B cell (primary cell): ENCODE measurements at regions not wholly inside any gene's neighbourhood (a gene's known extent, or its start where the extent isn't known, plus 50 kb on each side); places are given as distances from the start of the nearest gene placed in this dataset.

Experiments used
- EZH2 ChIP-seq: IDR thresholded peaks from 2 replicates; pipeline ENCODE4 v1.6.1; 2012; ENCODE audit warnings: borderline replicate concordance, low read depth, mild to moderate bottlenecking, moderate library complexity, low read length; ENCODE audit not compliant: insufficient read depth, poor library complexity, severe bottlenecking
- TF ChIP-seq, protein P1 (sequence below): fragments of 200-600 bp; IDR thresholded peaks from one replicate; pipeline ENCODE4 v1.8.0; 2022; ENCODE audit warnings: antibody characterized with exemption, mild to moderate bottlenecking

DNA sequence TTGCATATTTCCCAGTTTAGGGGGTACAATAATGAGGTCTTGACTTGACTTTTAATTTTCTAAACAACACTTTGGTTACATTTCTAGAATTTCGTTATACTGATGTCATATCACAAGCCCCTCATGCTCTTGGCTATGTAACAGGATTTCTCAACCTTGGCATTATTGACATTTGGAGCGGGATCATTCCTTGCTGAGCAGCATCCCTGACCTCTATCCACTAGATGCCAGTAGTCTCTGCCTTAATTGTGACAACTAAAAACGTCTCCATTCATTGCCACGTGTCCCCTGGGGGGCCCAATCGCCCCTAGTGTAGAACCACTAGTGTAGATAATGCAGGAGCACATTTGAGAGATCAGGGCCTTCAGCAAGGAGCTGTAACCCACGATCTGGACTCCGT lies 234.2 kb upstream of the MID1 start:
- TF ChIP-seq EZH2, result no peak
- TF ChIP-seq, protein P1, sequence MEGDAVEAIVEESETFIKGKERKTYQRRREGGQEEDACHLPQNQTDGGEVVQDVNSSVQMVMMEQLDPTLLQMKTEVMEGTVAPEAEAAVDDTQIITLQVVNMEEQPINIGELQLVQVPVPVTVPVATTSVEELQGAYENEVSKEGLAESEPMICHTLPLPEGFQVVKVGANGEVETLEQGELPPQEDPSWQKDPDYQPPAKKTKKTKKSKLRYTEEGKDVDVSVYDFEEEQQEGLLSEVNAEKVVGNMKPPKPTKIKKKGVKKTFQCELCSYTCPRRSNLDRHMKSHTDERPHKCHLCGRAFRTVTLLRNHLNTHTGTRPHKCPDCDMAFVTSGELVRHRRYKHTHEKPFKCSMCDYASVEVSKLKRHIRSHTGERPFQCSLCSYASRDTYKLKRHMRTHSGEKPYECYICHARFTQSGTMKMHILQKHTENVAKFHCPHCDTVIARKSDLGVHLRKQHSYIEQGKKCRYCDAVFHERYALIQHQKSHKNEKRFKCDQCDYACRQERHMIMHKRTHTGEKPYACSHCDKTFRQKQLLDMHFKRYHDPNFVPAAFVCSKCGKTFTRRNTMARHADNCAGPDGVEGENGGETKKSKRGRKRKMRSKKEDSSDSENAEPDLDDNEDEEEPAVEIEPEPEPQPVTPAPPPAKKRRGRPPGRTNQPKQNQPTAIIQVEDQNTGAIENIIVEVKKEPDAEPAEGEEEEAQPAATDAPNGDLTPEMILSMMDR, result no peak
